Gastrocnemius medialis (tissue), 4 donors: ENCODE measurements at regions not wholly inside any gene's neighbourhood (a gene's known extent, or its start where the extent isn't known, plus 50 kb on each side); places are given as distances from the start of the nearest gene placed in this dataset.

Experiments used
- ATAC-seq, 2 donors: fragments of 150-250 bp; one replicate each; pipeline ENCODE4 v1.9.1; 2016
- DNase-seq, 2 donors: peaks; one replicate each; pipeline ENCODE4 v3.0.0-alpha.2; 2019
- H3K27ac ChIP-seq, 4 donors: fragments of 200-600 bp; sonication (generic); 1 replicate in 1 of 4; 2 replicates in 3 of 4; pipeline ENCODE4 v1.5.1; 2016 to 2018; ENCODE audit warnings: mild to moderate bottlenecking in 2 of 4, moderate library complexity in 1 of 4
- H3K27me3 ChIP-seq, 3 donors: fragments of 200-600 bp; sonication (generic) in 2 of 3; 1 replicate in 1 of 3; 2 replicates in 2 of 3; pipeline versions ENCODE4 v1.5.1 to v1.6.0; 2016 to 2019; ENCODE audit warnings: mild to moderate bottlenecking in 1 of 3, moderate library complexity in 1 of 3
- H3K36me3 ChIP-seq, 2 donors: fragments of 200-600 bp; sonication (generic) in 1 of 2; one replicate each; pipeline ENCODE4 v1.5.1; 2017 to 2018
- H3K4me1 ChIP-seq, 2 donors: fragments of 200-600 bp; sonication (generic) in 1 of 2; one replicate each; pipeline ENCODE4 v1.5.1; 2016 to 2017; ENCODE audit warnings: mild to moderate bottlenecking in 2 of 2
- H3K4me3 ChIP-seq, 4 donors: fragments of 200-600 bp; sonication (generic) in 3 of 4; 1 replicate in 1 of 4; 2 replicates in 3 of 4; pipeline ENCODE4 v1.5.1; 2016 to 2019; ENCODE audit warnings: mild to moderate bottlenecking in 2 of 4
- H3K9me3 ChIP-seq, 3 donors: fragments of 200-600 bp; sonication (generic) in 2 of 3; 1 replicate in 1 of 3; 2 replicates in 2 of 3; pipeline ENCODE4 v1.5.1; 2016 to 2019
- POLR2A ChIP-seq, 2 donors: fragments of 450-650 bp; IDR thresholded peaks; one replicate each; pipeline ENCODE4 v1.6.1; 2017; ENCODE audit warnings: antibody characterized with exemption in 2 of 2, mild to moderate bottlenecking in 2 of 2, moderate library complexity in 2 of 2
- in situ Hi-C, 4 donors: fragments of 200-750 bp; cut with MboI; loops; one replicate each; pipeline versions ENCODE4 v1.15.0 to v1.8.0; 2017; ENCODE audit warnings: low sequenced_read_pairs in 4 of 4
- intact Hi-C: fragments of 100-400 bp; cut with DNase I; formaldehyde crosslinking; loops from one replicate; pipeline ENCODE4 v1.15.1; 2023; ENCODE audit warnings: low total_unique reads
- TF ChIP-seq, protein P1 (sequence below), 5 experiments: fragments of 450-650 bp in 3 of 5; fragments of 200-600 bp in 2 of 5; sonication (generic) in 2 of 5; IDR thresholded peaks in 4 of 5; conservative IDR thresholded peaks in 1 of 5; 1 replicate in 4 of 5; 2 replicates in 1 of 5; pipeline ENCODE4 v1.5.1; 2016 to 2019; ENCODE audit warnings: antibody characterized with exemption in 5 of 5, mild to moderate bottlenecking in 3 of 5, moderate library complexity in 3 of 5

DNA sequence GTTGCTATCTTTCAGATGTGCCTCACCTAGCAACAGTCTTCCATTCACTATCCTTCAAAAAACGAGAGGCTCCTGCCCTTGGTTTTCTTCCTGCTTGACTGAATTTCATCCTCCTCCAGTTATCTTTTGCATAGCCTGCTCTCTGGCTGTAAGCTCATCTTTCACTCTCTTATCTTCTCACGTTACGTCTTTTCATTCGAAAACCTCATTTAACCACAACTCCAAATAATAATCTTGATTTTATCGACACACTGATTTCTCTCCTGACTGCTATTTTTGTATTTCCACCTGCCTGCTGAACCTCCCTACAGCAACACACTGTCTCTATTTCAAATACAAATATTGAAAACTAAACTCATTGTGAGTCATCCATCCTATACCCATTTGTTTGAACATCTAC lies 230.7 kb upstream of the TMC3 start:
- no peak for TF ChIP-seq POLR2A (IDR thresholded peaks at IDR 0.05)
- TF ChIP-seq, protein P1, sequence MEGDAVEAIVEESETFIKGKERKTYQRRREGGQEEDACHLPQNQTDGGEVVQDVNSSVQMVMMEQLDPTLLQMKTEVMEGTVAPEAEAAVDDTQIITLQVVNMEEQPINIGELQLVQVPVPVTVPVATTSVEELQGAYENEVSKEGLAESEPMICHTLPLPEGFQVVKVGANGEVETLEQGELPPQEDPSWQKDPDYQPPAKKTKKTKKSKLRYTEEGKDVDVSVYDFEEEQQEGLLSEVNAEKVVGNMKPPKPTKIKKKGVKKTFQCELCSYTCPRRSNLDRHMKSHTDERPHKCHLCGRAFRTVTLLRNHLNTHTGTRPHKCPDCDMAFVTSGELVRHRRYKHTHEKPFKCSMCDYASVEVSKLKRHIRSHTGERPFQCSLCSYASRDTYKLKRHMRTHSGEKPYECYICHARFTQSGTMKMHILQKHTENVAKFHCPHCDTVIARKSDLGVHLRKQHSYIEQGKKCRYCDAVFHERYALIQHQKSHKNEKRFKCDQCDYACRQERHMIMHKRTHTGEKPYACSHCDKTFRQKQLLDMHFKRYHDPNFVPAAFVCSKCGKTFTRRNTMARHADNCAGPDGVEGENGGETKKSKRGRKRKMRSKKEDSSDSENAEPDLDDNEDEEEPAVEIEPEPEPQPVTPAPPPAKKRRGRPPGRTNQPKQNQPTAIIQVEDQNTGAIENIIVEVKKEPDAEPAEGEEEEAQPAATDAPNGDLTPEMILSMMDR (IDR thresholded peaks at IDR 0.05 in 4 of 5, conservative IDR thresholded peaks at IDR 0.05 in 1 of 5): no peak
- no peaks in the 10 kb centered on the region for H3K36me3 ChIP-seq
- no peak overlapping the region for H3K27ac ChIP-seq
- H3K4me1 ChIP-seq: no peaks in the 10 kb centered on the region
- in situ Hi-C loops (no loop called here), intact Hi-C loops (no loop called here)
- H3K9me3 ChIP-seq: peaks cover 0 to 4% (median 0%) of the 10 kb centered on the region in 3 donors
- DNase-seq: no peak
- no peak overlapping the region for H3K4me3 ChIP-seq
- H3K27me3 ChIP-seq: no peaks in the 10 kb centered on the region
- ATAC-seq: no peak

GRCh38 chr15:81596159-81596865 lies 222.3 kb upstream of the TMC3 start:
- no peak for DNase-seq
- no peak overlapping the region for H3K4me3 ChIP-seq
- TF ChIP-seq POLR2A (IDR thresholded peaks at IDR 0.05): no peak
- TF ChIP-seq, protein P1 (IDR thresholded peaks at IDR 0.05 in 4 of 5, conservative IDR thresholded peaks at IDR 0.05 in 1 of 5): no peak
- intact Hi-C loops: no loop called here
- ATAC-seq: no peak
- H3K9me3 ChIP-seq: peaks cover 0 to 4% (median 0%) of the 10 kb centered on the region in 3 donors
- in situ Hi-C loops: no loop called here
- no peaks in the 10 kb centered on the region for H3K27me3 ChIP-seq
- no peaks in the 10 kb centered on the region for H3K36me3 ChIP-seq
- H3K27ac ChIP-seq: no peak overlapping the region
- no peaks in the 10 kb centered on the region for H3K4me1 ChIP-seq

- in situ Hi-C loops (no loop called here), intact Hi-C loops (no loop called here)
- Histone ChIP-seq H3K4me3 (no peak overlapping the region), H3K9me3 (no peaks in the 10 kb centered on the region), H3K27ac (no peak overlapping the region), H3K4me1 (no peaks in the 10 kb centered on the region), H3K36me3 (no peaks in the 10 kb centered on the region), H3K27me3 (no peaks in the 10 kb centered on the region)
- DNase-seq (no peak), ATAC-seq (no peak)
- TF ChIP-seq, protein P1 (IDR thresholded peaks at IDR 0.05 in 4 of 5, conservative IDR thresholded peaks at IDR 0.05 in 1 of 5): no peak
- no peak for TF ChIP-seq POLR2A (IDR thresholded peaks at IDR 0.05)
Measured at GRCh38 chr15:81595752-81596151, 221.7 kb upstream of the TMC3 start.

GRCh38 chr15:81589671-81590070 lies 215.7 kb upstream of the TMC3 start:
- ATAC-seq (no peak), DNase-seq (no peak)
- intact Hi-C loops (no loop called here), in situ Hi-C loops (no loop called here)
- no peaks in the 10 kb centered on the region for H3K27me3 ChIP-seq
- no peaks in the 10 kb centered on the region for H3K9me3 ChIP-seq
- TF ChIP-seq, protein P1 (IDR thresholded peaks at IDR 0.05 in 4 of 5, conservative IDR thresholded peaks at IDR 0.05 in 1 of 5): no peak
- TF ChIP-seq POLR2A (IDR thresholded peaks at IDR 0.05): no peak
- no peak overlapping the region for H3K4me3 ChIP-seq
- H3K4me1 ChIP-seq: no peaks in the 10 kb centered on the region
- H3K36me3 ChIP-seq: no peaks in the 10 kb centered on the region
- no peak overlapping the region for H3K27ac ChIP-seq
